ENCODE measurements at regions not wholly inside any gene's neighbourhood (a gene's known extent, or its start where the extent isn't known, plus 50 kb on each side); places are given as distances from the start of the nearest gene placed in this dataset.
"Not testable (repeated sequence)": the region's sequence is repeated elsewhere in the genome, so short reads cannot be mapped to it uniquely, and the experiment has no call there.

- no peak for DNase-seq
These were observed 99.4 kb downstream of the DRD1 start for GRCh38 chr5:175344331-175345195.

- no peak for DNase-seq
These were observed 100.7 kb downstream of the DRD1 start for GRCh38 chr5:175343308-175343707.

- DNase-seq: no peak
These were observed 103.8 kb downstream of the DRD1 start for GRCh38 chr5:175340180-175340579.

- no peak for DNase-seq
These were observed 106.3 kb downstream of the DRD1 start for GRCh38 chr5:175337680-175338079.

GRCh38 chr5:175336781-175337180 is 107.2 kb downstream of the DRD1 start:
- no peak for DNase-seq

- DNase-seq: no peak
These were observed 108.3 kb downstream of the DRD1 start for GRCh38 chr5:175335691-175336090.

- DNase-seq: not testable (repeated sequence)
These were observed 112.6 kb downstream of the DRD1 start for GRCh38 chr5:175331173-175332036.

GRCh38 chr5:175329976-175330375 is 114.0 kb downstream of the DRD1 start:
- DNase-seq: no peak

GRCh38 chr5:175328687-175329086 is 115.3 kb downstream of the DRD1 start:
- no peak for DNase-seq

- DNase-seq: no peak
These were observed 115.8 kb downstream of the DRD1 start for GRCh38 chr5:175328176-175328575.

- no peak for DNase-seq
These were observed 118.3 kb downstream of the DRD1 start for GRCh38 chr5:175325681-175326080.

- DNase-seq: no peak
These were observed 122.0 kb downstream of the DRD1 start for GRCh38 chr5:175321927-175322532.

- no peak for DNase-seq
These were observed 124.8 kb downstream of the DRD1 start for GRCh38 chr5:175319199-175319598.

- no peak for DNase-seq
These were observed 126.1 kb downstream of the DRD1 start for GRCh38 chr5:175317872-175318271.

- DNase-seq: no peak
These were observed 134.7 kb downstream of the DRD1 start for GRCh38 chr5:175309218-175309810.

GRCh38 chr5:175308701-175309100 is 135.3 kb downstream of the DRD1 start:
- DNase-seq: no peak

- DNase-seq: no peak
These were observed 137.6 kb downstream of the DRD1 start for GRCh38 chr5:175306381-175306780.

- DNase-seq: no peak
These were observed 138.7 kb downstream of the DRD1 start for GRCh38 chr5:175305251-175305650.

GRCh38 chr5:175290379-175290778 is 153.6 kb downstream of the DRD1 start:
- DNase-seq: no peak

- DNase-seq: no peak
These were observed 155.8 kb downstream of the DRD1 start for GRCh38 chr5:175288048-175288621.

- no peak for DNase-seq
These were observed 157.0 kb downstream of the DRD1 start for GRCh38 chr5:175286981-175287380.

- DNase-seq: no peak
These were observed 158.7 kb downstream of the DRD1 start for GRCh38 chr5:175285261-175285660.

GRCh38 chr5:175284806-175285205 is 159.2 kb downstream of the DRD1 start:
- DNase-seq: no peak
